GM19397 (cell line): ENCODE measurements at regions not wholly inside any gene's neighbourhood (a gene's known extent, or its start where the extent isn't known, plus 50 kb on each side); places are given as distances from the start of the nearest gene placed in this dataset.
"Not testable (repeated sequence)": the region's sequence is repeated elsewhere in the genome, so short reads cannot be mapped to it uniquely, and the experiment has no call there.

ENCODE experiments used
- ATAC-seq: cut with Tn5 transposase; IDR thresholded peaks from one replicate; pipeline ENCODE4 v1.9.1; 2021; ENCODE audit warnings: mild to moderate bottlenecking, moderate library complexity; ENCODE audit not compliant: unreplicated experiment

DNA sequence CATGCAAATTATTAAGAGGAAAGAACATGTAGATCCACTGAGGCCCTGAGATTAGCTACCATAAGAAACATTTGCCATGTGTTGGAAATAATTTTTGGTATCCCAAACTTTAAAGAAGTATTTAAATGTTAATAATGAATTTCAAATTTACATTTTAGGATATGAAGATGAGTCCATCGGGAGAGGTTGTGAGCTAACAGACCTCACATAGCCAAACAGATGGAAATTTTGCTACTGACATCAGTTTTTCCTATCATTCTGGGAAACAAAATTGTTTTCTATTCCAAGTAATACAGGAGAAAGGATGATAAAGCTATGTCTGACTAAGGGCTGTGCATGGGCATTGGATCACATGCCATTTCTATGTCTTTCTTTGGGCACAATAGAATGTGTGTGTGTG, 809.6 kb downstream of the TENT5A start:
- no peak for ATAC-seq

DNA sequence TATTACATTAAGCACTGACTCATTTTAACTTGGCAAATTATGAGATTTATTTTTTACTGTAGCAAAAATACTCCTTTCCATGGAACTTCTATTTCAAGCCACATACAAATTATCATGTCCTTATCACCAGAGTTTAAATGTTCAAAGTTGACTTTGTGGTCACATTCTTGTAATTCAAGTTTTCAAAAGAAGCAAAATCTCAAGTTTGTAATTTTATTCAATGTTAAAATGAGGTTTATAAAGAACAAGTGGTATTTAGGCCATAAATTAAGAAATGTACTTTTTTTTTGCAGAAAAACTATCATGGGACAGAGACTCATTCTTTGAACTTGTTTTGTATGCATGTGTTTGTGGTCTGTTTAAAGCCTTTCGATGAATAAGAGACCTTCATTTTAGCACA, 811.5 kb downstream of the TENT5A start:
- no peak for ATAC-seq

DNA sequence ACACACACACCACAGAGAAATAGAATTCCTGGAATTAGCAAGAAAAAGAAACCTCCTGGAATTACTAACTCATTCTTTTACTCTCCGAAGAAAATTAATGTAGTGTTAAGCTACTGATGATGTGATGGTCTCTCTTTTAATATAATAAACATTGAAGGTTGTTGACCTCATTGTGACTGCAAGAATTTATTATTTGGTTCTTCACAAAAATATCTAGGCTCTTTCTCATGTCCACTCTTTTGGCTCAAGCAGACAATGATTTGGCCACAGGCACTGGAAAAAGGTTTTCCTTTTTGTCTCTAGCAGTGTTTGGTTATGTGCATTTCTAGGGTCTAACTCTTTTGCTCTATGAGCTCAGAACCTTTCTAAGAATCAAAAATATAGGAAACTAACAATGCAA, 811.9 kb downstream of the TENT5A start:
- ATAC-seq, result no peak

DNA sequence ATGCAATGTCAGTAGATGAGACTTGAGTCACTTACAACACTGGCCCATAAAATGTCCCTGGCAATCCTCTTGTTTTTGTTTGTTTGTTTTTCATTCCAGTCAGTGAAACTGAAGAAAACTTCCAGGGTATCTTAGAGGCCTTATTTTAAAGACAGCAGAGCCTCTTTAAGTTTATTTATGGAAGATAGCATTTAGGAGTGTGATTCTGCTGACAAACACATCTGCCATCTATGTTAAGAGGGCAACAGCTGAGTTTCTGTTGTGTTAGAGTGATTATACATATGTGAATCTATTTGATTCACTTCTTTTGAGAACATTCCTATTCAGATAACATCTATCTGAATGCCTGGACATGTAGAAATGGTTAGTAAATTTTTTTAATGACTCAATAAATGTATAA, 812.6 kb downstream of the TENT5A start:
- ATAC-seq, result no peak

DNA sequence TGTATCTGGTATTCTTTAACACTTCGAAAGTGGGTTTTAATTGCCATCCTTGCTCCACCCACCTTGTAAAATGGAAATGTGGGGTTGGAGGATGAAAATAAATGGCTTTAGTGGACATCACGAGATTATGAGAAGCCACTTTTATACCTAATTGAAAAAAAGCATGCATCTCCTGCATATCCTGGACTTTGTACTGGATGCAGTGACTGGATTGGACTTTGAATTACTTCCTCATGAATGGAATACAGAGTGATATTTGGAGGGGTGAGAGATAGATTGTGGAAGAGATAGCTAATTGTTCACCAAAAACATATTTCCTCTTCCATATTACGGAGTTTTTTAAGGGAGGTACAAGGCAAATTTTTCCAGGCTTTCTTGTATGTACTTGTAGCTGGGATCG, 813.0 kb downstream of the TENT5A start:
- ATAC-seq, result no peak

DNA sequence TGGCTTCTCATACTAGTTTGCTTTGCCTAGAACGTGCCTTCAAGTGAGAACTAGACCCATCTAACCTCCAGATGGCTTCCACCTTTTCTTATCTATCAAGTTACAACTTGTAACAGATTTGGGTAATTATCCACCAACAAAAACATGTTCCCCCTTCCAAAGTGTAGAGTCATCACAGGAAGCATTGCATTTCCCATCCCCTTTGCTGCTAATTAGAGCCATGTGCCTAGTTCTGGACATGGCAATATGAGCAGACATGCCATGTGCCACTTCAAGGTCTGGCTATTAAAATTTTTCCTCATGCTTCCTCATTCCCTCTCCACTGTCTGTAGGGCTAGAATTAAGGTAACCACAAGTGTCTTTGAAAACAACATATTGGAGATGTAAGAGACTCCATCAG, 814.4 kb downstream of the TENT5A start:
- ATAC-seq, result no peak

DNA sequence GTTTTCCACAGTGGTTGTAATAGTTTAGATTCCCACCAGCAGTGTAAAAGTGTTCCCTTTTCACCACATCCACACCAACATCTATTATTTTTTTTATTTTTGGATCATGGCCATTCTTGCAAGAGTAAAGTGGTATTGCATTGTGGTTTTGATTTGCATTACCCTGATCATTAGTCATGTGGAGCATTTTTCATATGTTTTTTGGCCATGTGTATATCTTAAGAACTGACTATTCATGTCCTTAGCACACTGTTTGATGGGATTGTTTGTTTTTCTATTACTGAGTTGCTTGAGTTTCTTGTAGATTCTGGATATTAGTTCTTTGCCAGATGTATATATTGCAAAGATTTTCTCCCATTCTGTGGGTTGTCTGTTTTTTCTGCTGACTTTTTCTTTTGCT, 820.1 kb downstream of the TENT5A start:
- no peak for ATAC-seq

DNA sequence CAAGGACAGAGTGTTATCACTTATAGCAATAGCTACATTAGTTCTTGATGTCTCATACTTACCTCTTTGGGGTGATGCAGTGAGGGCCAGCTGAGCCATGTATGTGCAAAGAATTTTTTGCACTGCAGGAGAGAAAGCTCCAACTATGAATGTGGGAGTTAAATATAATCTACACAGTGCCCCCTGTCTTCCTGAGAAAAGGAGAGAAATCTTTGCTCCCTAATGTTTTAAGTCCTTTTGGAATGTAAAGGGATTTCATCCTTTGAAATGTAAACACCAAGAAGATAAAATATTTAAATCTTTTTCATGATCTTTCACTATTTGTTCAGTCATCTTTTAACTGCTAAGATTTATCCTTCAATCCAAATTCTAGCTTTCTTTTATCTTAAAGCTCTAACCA, 822.1 kb downstream of the TENT5A start:
- no peak for ATAC-seq

DNA sequence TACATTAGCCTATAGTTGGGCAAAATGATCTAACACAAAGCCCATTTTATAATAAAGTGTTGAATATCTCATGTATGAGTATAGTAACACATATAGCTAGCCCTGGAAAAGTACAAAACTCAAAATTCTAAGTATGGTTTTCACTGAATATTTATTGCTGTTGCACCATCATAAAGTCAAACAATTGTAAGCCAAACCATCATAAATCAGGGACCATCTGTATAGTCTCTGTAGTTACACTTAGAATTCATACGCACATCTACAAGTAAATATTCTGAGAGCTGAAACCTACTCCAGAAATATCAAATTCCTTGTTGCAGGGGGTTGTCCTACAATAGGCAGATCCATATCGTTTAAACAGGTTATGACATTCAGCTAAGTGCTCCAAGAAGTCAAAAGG, 817.3 kb downstream of the BCKDHB start:
- no peak for ATAC-seq

DNA sequence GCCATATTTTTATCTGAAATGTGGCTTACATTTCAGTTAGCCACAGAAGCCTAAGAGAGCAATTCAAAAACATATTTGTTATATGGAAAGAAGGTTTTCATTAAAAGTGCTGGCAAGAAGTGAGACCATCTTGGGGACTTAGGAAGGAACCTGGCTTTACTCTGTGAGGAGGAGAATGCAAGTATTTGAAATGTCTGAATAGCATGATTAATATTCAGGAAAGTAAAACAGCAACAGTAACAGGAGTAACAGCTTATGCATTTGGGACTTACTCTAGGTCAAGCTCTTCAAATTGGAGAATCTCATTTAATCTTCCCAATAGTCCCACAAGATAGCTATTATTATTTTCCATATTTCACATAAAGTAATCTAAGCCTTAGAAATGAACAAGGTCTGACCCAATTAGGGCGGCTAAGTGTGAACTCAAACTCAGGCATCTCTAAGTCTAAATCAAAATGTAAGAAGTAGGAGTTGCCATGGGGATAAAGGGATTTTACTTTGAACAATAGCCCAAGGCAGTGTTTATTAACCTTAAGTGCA, 816.5 kb downstream of the BCKDHB start:
- no peak for ATAC-seq

DNA sequence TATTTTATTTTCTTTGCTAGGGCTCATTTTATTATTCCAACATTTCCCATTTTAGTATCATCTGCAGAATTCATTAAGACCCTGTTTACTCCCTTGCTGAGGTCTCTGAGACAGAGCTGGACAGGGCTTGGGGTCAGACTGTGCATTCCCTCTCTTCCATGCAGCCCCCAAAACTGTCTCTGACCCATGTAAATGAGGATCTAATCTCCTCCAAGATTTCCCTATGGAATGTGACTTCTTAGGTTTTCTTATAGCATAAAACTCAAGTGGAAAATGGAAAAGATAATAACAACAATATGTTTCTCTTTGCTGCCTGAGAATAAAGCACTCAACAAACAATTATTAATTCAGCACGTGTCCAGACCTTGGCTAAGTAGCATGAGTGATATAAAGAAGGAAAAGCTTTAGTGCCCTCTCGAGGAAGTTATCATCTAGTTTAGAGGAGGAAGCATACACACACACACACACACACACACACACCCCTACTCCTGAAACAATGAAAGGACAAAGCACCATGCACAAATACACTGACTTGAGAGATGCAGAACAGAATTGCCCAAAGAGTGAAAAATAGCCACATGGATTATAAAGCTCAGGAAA, 815.5 kb downstream of the BCKDHB start:
- ATAC-seq, result no peak

DNA sequence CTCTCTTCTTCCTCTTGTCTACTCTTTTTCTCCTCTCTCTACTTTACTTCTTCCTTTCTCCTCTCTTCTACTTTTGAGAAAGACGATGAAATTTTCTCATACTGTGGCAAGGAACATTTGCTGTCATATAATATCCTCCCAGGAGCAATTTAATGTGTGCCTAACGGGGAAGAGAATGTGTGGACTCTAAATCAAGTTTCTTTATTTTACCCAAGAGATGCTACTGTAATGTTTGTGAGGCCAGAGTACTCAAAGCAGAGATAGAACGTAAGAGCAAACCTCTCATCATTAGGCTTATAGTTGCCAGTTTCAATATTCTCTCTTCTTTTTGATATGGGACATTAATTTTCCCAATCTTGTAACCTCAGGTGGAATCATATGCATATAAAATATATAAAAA, 801.4 kb downstream of the BCKDHB start:
- no peak for ATAC-seq

DNA sequence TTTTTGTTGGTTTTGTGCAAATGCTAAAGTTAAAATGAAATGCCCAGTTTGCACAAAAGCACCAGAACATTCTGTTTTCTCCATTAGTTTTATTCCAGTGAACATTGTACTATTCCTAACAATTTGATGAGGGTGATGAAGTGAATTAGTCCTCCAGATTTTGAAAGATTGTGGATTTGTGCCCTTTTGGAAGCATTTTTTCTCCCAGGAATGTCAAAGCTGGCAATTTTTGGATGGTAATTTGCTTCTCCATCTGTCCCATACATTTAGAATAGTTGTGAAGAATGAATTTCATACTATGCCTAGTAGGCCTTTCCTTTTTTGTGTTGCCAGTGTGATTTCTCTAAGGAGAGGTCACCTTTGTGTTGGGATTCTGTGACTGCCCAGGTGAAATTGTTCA, 797.2 kb downstream of the BCKDHB start:
- no peak for ATAC-seq

DNA sequence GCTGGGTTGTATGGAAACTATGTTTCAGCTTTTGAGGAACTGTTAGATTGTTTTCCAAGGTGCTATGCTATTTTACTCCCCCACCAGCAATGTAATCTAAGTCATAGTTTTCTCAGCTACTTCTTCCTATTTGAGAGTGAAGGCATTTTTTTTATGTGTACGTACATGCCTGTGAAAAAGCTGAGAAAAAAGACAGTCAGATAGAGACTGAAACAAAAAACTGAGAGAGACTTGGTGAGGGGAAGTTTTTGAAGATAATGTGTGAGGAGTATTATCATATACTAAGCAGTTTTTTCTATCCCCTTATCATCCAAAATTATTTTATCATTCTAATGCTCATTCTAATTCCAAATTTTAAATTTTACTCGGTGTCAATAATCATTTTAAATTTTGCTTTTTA, 780.0 kb downstream of the BCKDHB start:
- ATAC-seq, result no peak

DNA sequence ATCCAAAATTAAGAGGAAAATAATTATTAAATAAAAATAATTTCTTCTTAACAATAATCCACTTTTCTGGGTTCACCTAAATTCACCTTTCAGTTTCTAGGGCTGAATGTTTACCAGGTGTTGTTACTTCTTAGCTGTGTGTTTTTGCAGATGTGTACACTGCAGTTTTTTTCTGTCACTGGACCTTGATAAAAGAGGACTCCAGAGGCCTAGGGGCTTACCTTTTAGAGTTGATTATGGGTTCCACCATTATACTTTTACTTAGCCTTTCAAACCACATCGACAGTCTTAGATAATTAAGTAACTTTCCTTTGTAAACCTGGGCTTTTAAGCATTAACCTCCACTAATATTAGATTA, 766.5 kb downstream of the BCKDHB start:
- no peak for ATAC-seq

DNA sequence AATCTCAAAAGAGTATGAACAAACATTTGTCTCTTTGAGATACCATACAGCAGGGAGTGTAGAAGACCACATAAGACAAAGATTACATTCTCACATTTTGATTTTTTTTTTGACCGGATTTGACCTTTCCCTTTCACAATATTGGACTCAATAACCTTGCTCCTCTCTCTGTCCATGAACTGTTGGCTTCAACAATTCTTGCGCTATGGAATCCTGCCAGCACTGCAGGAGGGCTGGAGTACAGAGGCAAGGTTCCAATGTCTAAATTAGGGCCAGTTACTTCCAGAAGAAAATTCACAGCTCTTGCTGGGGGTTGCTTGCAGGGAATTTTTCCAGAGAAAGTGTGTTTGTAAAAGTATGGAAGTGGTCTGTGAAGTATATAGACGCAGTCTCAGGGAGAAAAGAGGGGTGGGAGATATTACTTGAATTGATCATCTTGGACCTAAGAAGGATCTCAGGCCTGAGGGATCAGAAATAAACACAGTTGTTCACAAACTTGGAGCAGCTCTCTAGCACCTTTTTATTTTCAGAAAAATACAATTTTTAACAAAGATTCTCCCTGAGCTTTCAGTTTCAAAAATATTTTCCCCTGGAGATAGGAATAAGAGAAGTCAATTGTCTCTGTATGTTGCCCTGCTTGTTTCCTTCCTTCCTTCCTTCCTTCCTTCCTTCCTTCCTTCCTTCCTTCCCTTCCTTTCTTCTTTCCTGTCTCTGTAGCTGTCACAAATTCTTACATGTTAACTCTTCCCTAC, 765.9 kb downstream of the BCKDHB start:
- no peak for ATAC-seq

DNA sequence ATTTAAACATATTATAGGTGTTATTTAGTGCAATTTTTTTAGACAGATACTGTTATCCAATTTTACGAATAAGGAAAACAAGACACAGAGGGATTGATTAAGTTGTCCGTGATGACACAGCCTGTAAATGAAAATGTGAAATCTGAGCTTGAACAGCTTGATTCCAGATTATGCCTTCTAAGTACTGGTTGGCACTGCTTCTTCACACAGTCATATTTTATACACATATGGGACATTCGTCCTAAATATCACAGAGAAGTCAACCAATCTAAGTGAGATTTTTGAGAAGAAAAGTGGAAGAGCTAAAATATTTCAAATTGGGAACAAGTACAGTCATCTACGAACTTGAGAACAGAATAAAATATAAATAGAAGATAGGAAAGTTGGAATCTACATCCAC, 756.3 kb downstream of the BCKDHB start:
- ATAC-seq, result no peak

DNA sequence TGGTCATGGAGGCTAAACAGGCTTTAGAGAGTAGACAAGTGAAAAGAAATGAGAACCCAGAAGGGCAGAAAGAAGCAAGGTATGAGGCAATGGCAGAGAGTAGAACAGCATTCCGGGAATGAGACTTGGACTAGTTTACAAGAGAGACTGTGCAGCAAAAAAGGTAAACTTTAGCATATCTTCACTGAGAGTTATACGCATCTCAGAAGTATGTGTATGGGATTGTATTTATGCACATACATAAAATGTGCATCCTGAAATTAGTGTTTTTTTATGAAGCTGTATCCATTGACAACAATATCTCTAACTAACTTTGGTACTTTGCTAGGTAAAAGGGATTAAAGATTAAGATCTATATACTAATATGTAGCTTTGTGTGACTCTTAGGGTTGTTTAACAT, 753.6 kb downstream of the BCKDHB start:
- ATAC-seq, result no peak

DNA sequence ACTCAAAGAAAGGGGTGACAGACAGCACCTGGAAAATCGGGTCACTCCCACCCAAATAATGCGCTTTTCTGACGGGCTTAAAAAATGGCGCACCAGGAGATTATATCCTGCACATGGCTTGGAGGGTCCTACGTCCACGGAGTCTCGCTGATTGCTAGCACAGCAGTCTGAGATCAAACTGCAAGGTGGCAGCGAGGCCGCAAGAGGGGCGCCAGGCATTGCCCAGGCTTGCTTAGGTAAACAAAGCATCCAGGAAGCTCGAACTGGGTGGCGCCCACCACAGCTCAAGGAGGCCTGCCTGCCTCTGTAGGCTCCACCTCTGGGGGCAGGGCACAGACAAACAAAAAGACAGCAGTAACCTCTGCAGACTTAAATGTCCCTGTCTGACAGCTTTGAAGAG, 741.5 kb downstream of the BCKDHB start:
- not testable (repeated sequence) for ATAC-seq

DNA sequence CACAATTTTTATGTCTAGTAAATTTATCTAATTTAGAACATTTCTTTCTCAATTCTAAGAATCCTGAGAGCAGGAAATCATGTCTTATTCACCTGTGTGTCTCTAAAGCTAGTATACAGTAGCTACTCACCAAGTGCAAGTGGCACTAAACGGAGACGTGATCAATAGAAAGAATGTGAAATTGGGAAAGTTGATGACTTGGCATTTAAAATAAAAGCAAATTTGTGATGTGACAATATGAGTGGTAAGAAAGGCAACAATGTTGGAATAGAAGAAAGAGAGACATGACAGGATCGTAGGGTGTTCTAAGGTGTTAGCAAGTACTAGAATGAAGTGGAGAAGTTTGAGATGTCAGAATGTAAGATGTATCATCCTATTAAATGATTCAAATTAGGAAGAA, 725.9 kb downstream of the BCKDHB start:
- no peak for ATAC-seq

DNA sequence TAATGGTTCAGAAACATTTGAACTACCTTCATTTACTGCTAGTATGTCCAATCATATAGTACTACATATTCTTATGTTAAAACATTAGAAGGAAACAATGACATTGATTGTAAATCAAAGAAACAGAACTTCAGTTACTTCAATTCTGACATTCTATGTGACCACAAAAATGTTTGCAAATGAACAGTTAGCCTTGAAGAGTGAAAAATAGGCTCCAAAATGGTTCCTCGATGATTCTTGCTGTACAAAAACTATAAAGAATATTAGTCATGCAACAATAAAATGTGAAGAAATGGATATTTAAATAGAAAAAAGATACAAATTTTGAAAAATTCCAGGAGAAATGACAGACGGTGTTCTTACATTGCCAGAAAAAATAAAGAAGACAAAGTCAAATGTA, 686.9 kb downstream of the BCKDHB start:
- no peak for ATAC-seq

DNA sequence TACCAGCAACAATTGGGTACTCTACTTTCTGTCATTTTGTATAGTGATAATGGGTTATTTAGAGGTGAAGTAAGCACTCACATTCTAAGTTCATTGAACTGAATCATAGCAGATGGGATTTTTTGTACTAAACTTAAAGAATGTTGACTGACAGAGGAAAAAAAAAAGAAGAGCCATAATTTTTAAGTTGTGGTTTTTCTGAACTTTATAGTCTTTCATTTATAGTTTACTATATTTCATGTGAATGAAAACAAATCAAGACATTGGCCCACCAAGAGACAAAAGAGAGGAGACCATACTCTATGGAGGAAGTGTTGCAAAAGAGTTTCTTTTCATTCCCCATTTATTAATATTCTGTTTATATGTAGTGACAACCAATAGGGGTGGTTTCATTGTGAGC, 685.7 kb downstream of the BCKDHB start:
- no peak for ATAC-seq
